Thymus (tissue), 11 donors: ENCODE measurements at regions not wholly inside any gene's neighbourhood (a gene's known extent, or its start where the extent isn't known, plus 50 kb on each side); places are given as distances from the start of the nearest gene placed in this dataset.
"Not testable (repeated sequence)": the region's sequence is repeated elsewhere in the genome, so short reads cannot be mapped to it uniquely, and the experiment has no call there.

ENCODE experiments used
- DNase-seq, 9 donors: peaks; one replicate each; pipeline ENCODE4 v3.0.0-alpha.2; 2013; ENCODE audit warnings: low spot score in 9 of 9, low read depth in 6 of 9, missing footprints in 1 of 9
- H3K27ac ChIP-seq, 2 donors: one replicate each; pipeline ENCODE4 v1.5.1; 2013; ENCODE audit warnings: control low read depth in 1 of 2, low read depth in 1 of 2, low read length in 1 of 2, mild to moderate bottlenecking in 1 of 2, moderate library complexity in 1 of 2
- H3K27me3 ChIP-seq, 2 donors: one replicate each; pipeline ENCODE4 v1.5.1; 2013; ENCODE audit warnings: low read length in 1 of 2; ENCODE audit not compliant: control insufficient read depth in 2 of 2, insufficient read depth in 1 of 2
- H3K36me3 ChIP-seq, 2 donors: one replicate each; pipeline ENCODE4 v1.5.1; 2013; ENCODE audit warnings: low read length in 1 of 2, mild to moderate bottlenecking in 1 of 2, moderate library complexity in 1 of 2; ENCODE audit not compliant: control insufficient read depth in 2 of 2, insufficient read depth in 2 of 2
- H3K4me1 ChIP-seq, 2 donors: one replicate each; pipeline ENCODE4 v1.5.1; 2013; ENCODE audit warnings: low read length in 2 of 2; ENCODE audit not compliant: control insufficient read depth in 2 of 2, insufficient read depth in 2 of 2
- H3K4me3 ChIP-seq, 2 donors: one replicate each; pipeline ENCODE4 v1.5.1; 2013; ENCODE audit warnings: low read length in 2 of 2, control low read depth in 1 of 2, mild to moderate bottlenecking in 1 of 2
- H3K9me3 ChIP-seq, 2 donors: one replicate each; pipeline ENCODE4 v1.5.1; 2013; ENCODE audit warnings: low read length in 1 of 2, mild to moderate bottlenecking in 1 of 2; ENCODE audit not compliant: control insufficient read depth in 2 of 2, insufficient read depth in 1 of 2
- WGBS: extraction: QIAGEN DNeasy Blood & Tissue Kit; methylation state at CpG from one replicate; pipeline ENCODE4 v1.1.7; 2013; 5-methylcytosine and 5-hydroxymethylcytosine counted together
- donor health status: healthy.

- no peaks in the 10 kb centered on the region for H3K9me3 ChIP-seq
- H3K27me3 ChIP-seq = no peaks in the 10 kb centered on the region
- no peaks in the 10 kb centered on the region for H3K36me3 ChIP-seq
- H3K27ac ChIP-seq = no peak overlapping the region
- no peaks in the 10 kb centered on the region for H3K4me1 ChIP-seq
- DNase-seq = no peak
- no peak overlapping the region for H3K4me3 ChIP-seq
These were observed 253.4 kb upstream of the KITLG start for GRCh38 chr12:88833641-88834116.

GRCh38 chr12:88828537-88828936 is 248.3 kb upstream of the KITLG start:
- DNase-seq, H3K4me1 ChIP-seq, H3K4me3 ChIP-seq, H3K9me3 ChIP-seq, H3K36me3 ChIP-seq, H3K27me3 ChIP-seq, H3K27ac ChIP-seq: not testable (repeated sequence)
- WGBS = 46% methylated on average over 2 of the region's 2 CpGs

- H3K4me1 ChIP-seq = no peaks in the 10 kb centered on the region
- H3K36me3 ChIP-seq = no peaks in the 10 kb centered on the region
- H3K27ac ChIP-seq = no peak overlapping the region
- WGBS = 99% methylated on average over 1 of the region's 1 CpG
- no peaks in the 10 kb centered on the region for H3K27me3 ChIP-seq
- no peak overlapping the region for H3K4me3 ChIP-seq
- H3K9me3 ChIP-seq = no peaks in the 10 kb centered on the region
- no peak for DNase-seq
These were observed 239.7 kb upstream of the KITLG start for GRCh38 chr12:88820012-88820411.

- Histone ChIP-seq H3K9me3 (no peaks in the 10 kb centered on the region), H3K27me3 (no peaks in the 10 kb centered on the region), H3K36me3 (no peaks in the 10 kb centered on the region), H3K4me3 (no peak overlapping the region), H3K4me1 (no peaks in the 10 kb centered on the region), H3K27ac (peak overlapping the region in 1 of 2 donors; percentile 13)
- DNase-seq = no peak
These were observed 235.9 kb upstream of the KITLG start for GRCh38 chr12:88816201-88816600.

GRCh38 chr12:88814779-88815178 is 234.5 kb upstream of the KITLG start:
- H3K9me3 ChIP-seq = no peaks in the 10 kb centered on the region
- H3K4me3 ChIP-seq = no peak overlapping the region
- no peak overlapping the region for H3K27ac ChIP-seq
- WGBS = 91% methylated on average over 5 of the region's 5 CpGs
- no peak for DNase-seq
- H3K4me1 ChIP-seq = no peaks in the 10 kb centered on the region
- H3K36me3 ChIP-seq = no peaks in the 10 kb centered on the region
- no peaks in the 10 kb centered on the region for H3K27me3 ChIP-seq

GRCh38 chr12:88812610-88813009 is 232.3 kb upstream of the KITLG start:
- H3K4me3 ChIP-seq = no peak overlapping the region
- 90% methylated on average over 1 of the region's 1 CpG for WGBS
- H3K27ac ChIP-seq = no peak overlapping the region
- no peaks in the 10 kb centered on the region for H3K36me3 ChIP-seq
- no peaks in the 10 kb centered on the region for H3K4me1 ChIP-seq
- H3K27me3 ChIP-seq = no peaks in the 10 kb centered on the region
- no peaks in the 10 kb centered on the region for H3K9me3 ChIP-seq
- no peak for DNase-seq

GRCh38 chr12:88810806-88811205 is 230.5 kb upstream of the KITLG start:
- no peaks in the 10 kb centered on the region for H3K9me3 ChIP-seq
- DNase-seq = no peak
- no peaks in the 10 kb centered on the region for H3K36me3 ChIP-seq
- 100% methylated on average over 1 of the region's 1 CpG for WGBS
- H3K27ac ChIP-seq = no peak overlapping the region
- H3K27me3 ChIP-seq = no peaks in the 10 kb centered on the region
- H3K4me3 ChIP-seq = no peak overlapping the region
- no peaks in the 10 kb centered on the region for H3K4me1 ChIP-seq

GRCh38 chr12:88809841-88810240 is 229.6 kb upstream of the KITLG start:
- H3K27ac ChIP-seq, H3K36me3 ChIP-seq, H3K4me3 ChIP-seq, H3K4me1 ChIP-seq, DNase-seq, H3K9me3 ChIP-seq, H3K27me3 ChIP-seq: not testable (repeated sequence)
- 59% methylated on average over 1 of the region's 1 CpG for WGBS

GRCh38 chr12:88805692-88806091 is 225.4 kb upstream of the KITLG start:
- Histone ChIP-seq H3K4me1 (no peaks in the 10 kb centered on the region), H3K27ac (no peak overlapping the region), H3K36me3 (no peaks in the 10 kb centered on the region), H3K9me3 (no peaks in the 10 kb centered on the region), H3K27me3 (no peaks in the 10 kb centered on the region), H3K4me3 (no peak overlapping the region)
- WGBS = 8% methylated on average over 1 of the region's 1 CpG
- DNase-seq = no peak

- no peaks in the 10 kb centered on the region for H3K36me3 ChIP-seq
- H3K4me3 ChIP-seq = no peak overlapping the region
- no peaks in the 10 kb centered on the region for H3K9me3 ChIP-seq
- no peak overlapping the region for H3K27ac ChIP-seq
- 97% methylated on average over 2 of the region's 2 CpGs for WGBS
- H3K4me1 ChIP-seq = no peaks in the 10 kb centered on the region
- DNase-seq = no peak
- H3K27me3 ChIP-seq = no peaks in the 10 kb centered on the region
These were observed 225.0 kb upstream of the KITLG start for GRCh38 chr12:88805286-88805685.
